ENCODE measurements at regions not wholly inside any gene's neighbourhood (a gene's known extent, or its start where the extent isn't known, plus 50 kb on each side); places are given as distances from the start of the nearest gene placed in this dataset.

GRCh38 chr2:62284471-62284870 is 88.6 kb downstream of the B3GNT2 start:
- H2AFZ ChIP-seq (ENCODE audit: low read depth, low read length): no peak overlapping the region
- peaks cover 9% of the 10 kb centered on the region for H3K4me1 Mint-ChIP-seq (ENCODE audit: low read depth, unreplicated experiment)
- FAIRE-seq: no peak
- H4K20me1 ChIP-seq (ENCODE audit: insufficient read depth, low read length): no peaks in the 10 kb centered on the region
- no peak overlapping the region for H3K9ac ChIP-seq (ENCODE audit: low read length)
- no peak overlapping the region for H3K27ac Mint-ChIP-seq (ENCODE audit: unreplicated experiment)
- H3K27ac ChIP-seq (ENCODE audit: low read depth, low read length): no peak overlapping the region
- H3K4me3 Mint-ChIP-seq (ENCODE audit: unreplicated experiment): no peak overlapping the region
- H3K9me3 ChIP-seq (ENCODE audit: insufficient read depth, low read depth, low read length): peaks cover 10% of the 10 kb centered on the region
- peaks cover 3% of the 10 kb centered on the region for H3K36me3 Mint-ChIP-seq (ENCODE audit: low read depth, unreplicated experiment)
- no peaks in the 10 kb centered on the region for H3K36me3 ChIP-seq (ENCODE audit: insufficient read depth, low read length)
- no peaks in the 10 kb centered on the region for H3K79me2 ChIP-seq (ENCODE audit: insufficient read depth, low read length)
- H3K4me3 ChIP-seq (ENCODE audit: insufficient read depth, low read depth, low read length): no peak overlapping the region
- DNase-seq (ENCODE audit: low read depth): no peak
- H3K9me3 Mint-ChIP-seq (ENCODE audit: unreplicated experiment): peaks cover 8% of the 10 kb centered on the region
- no peak overlapping the region for H3K4me2 ChIP-seq (ENCODE audit: low read length)
- peaks cover 3% of the 10 kb centered on the region for H3K4me1 ChIP-seq (ENCODE audit: insufficient read depth, low read length)
- no peak for TF ChIP-seq EZH2 (IDR thresholded peaks at IDR 0.05; ENCODE audit: insufficient read depth, low read length)
- no peaks in the 10 kb centered on the region for H3K27me3 Mint-ChIP-seq (ENCODE audit: low read depth, unreplicated experiment)
- no peaks in the 10 kb centered on the region for H3K27me3 ChIP-seq (ENCODE audit: insufficient read depth, low read length)

- H3K27ac Mint-ChIP-seq (ENCODE audit: unreplicated experiment): no peak overlapping the region
- no peaks in the 10 kb centered on the region for H3K27me3 ChIP-seq (ENCODE audit: insufficient read depth, low read length)
- H3K36me3 ChIP-seq (ENCODE audit: insufficient read depth, low read length): no peaks in the 10 kb centered on the region
- H3K9ac ChIP-seq (ENCODE audit: low read length): no peak overlapping the region
- H3K27me3 Mint-ChIP-seq (ENCODE audit: low read depth, unreplicated experiment): no peaks in the 10 kb centered on the region
- H3K9me3 ChIP-seq (ENCODE audit: insufficient read depth, low read depth, low read length): peaks cover 12% of the 10 kb centered on the region
- no peaks in the 10 kb centered on the region for H3K79me2 ChIP-seq (ENCODE audit: insufficient read depth, low read length)
- no peak overlapping the region for H3K4me2 ChIP-seq (ENCODE audit: low read length)
- peaks cover 5% of the 10 kb centered on the region for H3K4me1 Mint-ChIP-seq (ENCODE audit: low read depth, unreplicated experiment)
- H4K20me1 ChIP-seq (ENCODE audit: insufficient read depth, low read length): no peaks in the 10 kb centered on the region
- H3K9me3 Mint-ChIP-seq (ENCODE audit: unreplicated experiment): peaks cover 15% of the 10 kb centered on the region
- peaks cover 3% of the 10 kb centered on the region for H3K4me1 ChIP-seq (ENCODE audit: insufficient read depth, low read length)
- no peak for TF ChIP-seq EZH2 (IDR thresholded peaks at IDR 0.05; ENCODE audit: insufficient read depth, low read length)
- H3K36me3 Mint-ChIP-seq (ENCODE audit: low read depth, unreplicated experiment): peaks cover 9% of the 10 kb centered on the region
- H3K4me3 Mint-ChIP-seq (ENCODE audit: unreplicated experiment): no peak overlapping the region
- no peak for FAIRE-seq
- H2AFZ ChIP-seq (ENCODE audit: low read depth, low read length): no peak overlapping the region
- H3K4me3 ChIP-seq (ENCODE audit: insufficient read depth, low read depth, low read length): no peak overlapping the region
- DNase-seq (ENCODE audit: low read depth): no peak
- H3K27ac ChIP-seq (ENCODE audit: low read depth, low read length): no peak overlapping the region
Measured at GRCh38 chr2:62283147-62283546, 87.2 kb downstream of the B3GNT2 start.

- no peaks in the 10 kb centered on the region for H3K27me3 ChIP-seq (ENCODE audit: insufficient read depth, low read length)
- peaks cover 27% of the 10 kb centered on the region for H3K9me3 Mint-ChIP-seq (ENCODE audit: unreplicated experiment)
- no peaks in the 10 kb centered on the region for H3K36me3 ChIP-seq (ENCODE audit: insufficient read depth, low read length)
- H3K36me3 Mint-ChIP-seq (ENCODE audit: low read depth, unreplicated experiment): peaks cover 16% of the 10 kb centered on the region
- no peak overlapping the region for H3K4me3 ChIP-seq (ENCODE audit: insufficient read depth, low read depth, low read length)
- no peak overlapping the region for H3K4me2 ChIP-seq (ENCODE audit: low read length)
- no peak for DNase-seq (ENCODE audit: low read depth)
- H3K4me3 Mint-ChIP-seq (ENCODE audit: unreplicated experiment): no peak overlapping the region
- no peaks in the 10 kb centered on the region for H4K20me1 ChIP-seq (ENCODE audit: insufficient read depth, low read length)
- no peaks in the 10 kb centered on the region for H3K27me3 Mint-ChIP-seq (ENCODE audit: low read depth, unreplicated experiment)
- no peaks in the 10 kb centered on the region for H3K4me1 Mint-ChIP-seq (ENCODE audit: low read depth, unreplicated experiment)
- no peak overlapping the region for H2AFZ ChIP-seq (ENCODE audit: low read depth, low read length)
- H3K9me3 ChIP-seq (ENCODE audit: insufficient read depth, low read depth, low read length): peaks cover 20% of the 10 kb centered on the region
- no peaks in the 10 kb centered on the region for H3K4me1 ChIP-seq (ENCODE audit: insufficient read depth, low read length)
- H3K27ac ChIP-seq (ENCODE audit: low read depth, low read length): no peak overlapping the region
- H3K27ac Mint-ChIP-seq (ENCODE audit: unreplicated experiment): no peak overlapping the region
- H3K9ac ChIP-seq (ENCODE audit: low read length): no peak overlapping the region
- no peak for FAIRE-seq
- no peaks in the 10 kb centered on the region for H3K79me2 ChIP-seq (ENCODE audit: insufficient read depth, low read length)
- no peak for TF ChIP-seq CTCF (IDR thresholded peaks at IDR 0.05; ENCODE audit: insufficient read depth, low read depth, low read length)
- no peak for TF ChIP-seq EZH2 (IDR thresholded peaks at IDR 0.05; ENCODE audit: insufficient read depth, low read length)
Measured at GRCh38 chr2:62281663-62282062, 85.7 kb downstream of the B3GNT2 start.
